SK-N-SH treated with all-trans-retinoic acid at 6 μM for 48 hours (cell line): ENCODE measurements at regions not wholly inside any gene's neighbourhood (a gene's known extent, or its start where the extent isn't known, plus 50 kb on each side); places are given as distances from the start of the nearest gene placed in this dataset.

Experiments
- ATAC-seq: fragments of 200-7000 bp; cut with Tn5 transposase; 3 replicates; pipeline ENCODE4 v1.9.1; 2020; ENCODE audit warnings: mild to moderate bottlenecking, moderate library complexity
- ARNTL ChIP-seq: fragments of 450-650 bp; formaldehyde crosslinking; IDR thresholded peaks from 2 replicates; pipeline ENCODE4 v1.5.0; 2020; ENCODE audit warnings: low read depth, mild to moderate bottlenecking, moderate library complexity, borderline replicate concordance
- BACH2 ChIP-seq: fragments of 250-450 bp; sonication (Bioruptor Pico); IDR thresholded peaks from 2 replicates; pipeline ENCODE4 v1.9.0; 2021; ENCODE audit warnings: mild to moderate bottlenecking, borderline replicate concordance
- CREB5 ChIP-seq: fragments of 250-450 bp; sonication (Bioruptor Pico); IDR thresholded peaks from 2 replicates; pipeline ENCODE4 v1.5.1; 2020; ENCODE audit warnings: low read depth, mild to moderate bottlenecking, moderate library complexity
- CSDC2 ChIP-seq: fragments of 250-450 bp; sonication (Bioruptor Pico); IDR thresholded peaks from 2 replicates; pipeline ENCODE4 v1.5.0; 2020; ENCODE audit warnings: mild to moderate bottlenecking, moderate library complexity
- CSRNP3 ChIP-seq: fragments of 250-450 bp; sonication (Bioruptor Pico); IDR thresholded peaks from 2 replicates; pipeline ENCODE4 v1.5.1; 2021; ENCODE audit warnings: mild to moderate bottlenecking, moderate library complexity
- ISL1 ChIP-seq: fragments of 250-450 bp; sonication (Bioruptor Pico); IDR thresholded peaks from 2 replicates; pipeline ENCODE4 v2.1.2; 2022; ENCODE audit warnings: mild to moderate bottlenecking, moderate library complexity
- PATZ1 ChIP-seq: fragments of 250-450 bp; sonication (Bioruptor Pico); IDR thresholded peaks from 2 replicates; pipeline ENCODE4 v1.8.0; 2020; ENCODE audit warnings: mild to moderate bottlenecking, moderate library complexity, borderline replicate concordance
- PPARA ChIP-seq: fragments of 250-450 bp; sonication (Bioruptor Pico); IDR thresholded peaks from 2 replicates; pipeline ENCODE4 v1.5.0; 2020; ENCODE audit warnings: mild to moderate bottlenecking, borderline replicate concordance
- RARB ChIP-seq: fragments of 250-450 bp; sonication (Bioruptor Pico); IDR thresholded peaks from 2 replicates; pipeline ENCODE4 v1.8.0; 2021; ENCODE audit warnings: mild to moderate bottlenecking, moderate library complexity
- SNAI2 ChIP-seq: fragments of 250-450 bp; sonication (Bioruptor Pico); IDR thresholded peaks from 2 replicates; pipeline ENCODE4 v1.5.0; 2020; ENCODE audit warnings: mild to moderate bottlenecking, moderate library complexity
- TCF4 ChIP-seq: fragments of 250-450 bp; sonication (Bioruptor Pico); IDR thresholded peaks from 2 replicates; pipeline ENCODE4 v1.8.0; 2021; ENCODE audit warnings: mild to moderate bottlenecking, moderate library complexity, borderline replicate concordance
- TOX ChIP-seq: fragments of 250-450 bp; sonication (Bioruptor Pico); IDR thresholded peaks from 2 replicates; pipeline ENCODE4 v1.8.0; 2021; ENCODE audit warnings: mild to moderate bottlenecking, moderate library complexity, borderline replicate concordance
- ZC3H10 ChIP-seq: fragments of 250-450 bp; sonication (Bioruptor Pico); IDR thresholded peaks from 2 replicates; pipeline ENCODE4 v1.5.1; 2021; ENCODE audit warnings: mild to moderate bottlenecking, moderate library complexity
- ZFP3 ChIP-seq: fragments of 250-450 bp; sonication (Bioruptor Pico); IDR thresholded peaks from 2 replicates; pipeline ENCODE4 v1.5.0; 2020; ENCODE audit warnings: mild to moderate bottlenecking, moderate library complexity
- ZFP30 ChIP-seq: fragments of 450-650 bp; formaldehyde crosslinking; IDR thresholded peaks from 2 replicates; pipeline ENCODE4 v1.5.0; 2022; ENCODE audit warnings: mild to moderate bottlenecking, moderate library complexity
- ZNF565 ChIP-seq: fragments of 450-650 bp; formaldehyde crosslinking; conservative IDR thresholded peaks from 2 replicates; pipeline ENCODE4 v1.5.0; 2020; ENCODE audit warnings: low read depth, mild to moderate bottlenecking, moderate library complexity

- TF ChIP-seq ZC3H10 (CRISPR knock-in tag) (no peak), ISL1 (peak; percentile 58; the same call in 1 of the 2 replicates)
- ATAC-seq, result peak; percentile 62; the same call in 2 of the 3 replicates
These were observed 134.0 kb upstream of the SEMA3D start for GRCh38 chr7:85320699-85321476.

GRCh38 chr7:85316489-85316888 is 129.6 kb upstream of the SEMA3D start:
- peak; percentile 22; the same call in 1 of the 2 replicates for TF ChIP-seq TOX
- no peak for TF ChIP-seq ZFP30 (CRISPR knock-in tag)
- peak; percentile 93 for TF ChIP-seq ISL1
- TF ChIP-seq ARNTL (CRISPR knock-in tag), result no peak
- TF ChIP-seq ZC3H10 (CRISPR knock-in tag), result peak; percentile 55; the same call in 1 of the 2 replicates
- ATAC-seq, result peak; percentile 68; the same call in 2 of the 3 replicates

GRCh38 chr7:85310301-85310700 is 123.4 kb upstream of the SEMA3D start:
- ATAC-seq, result no peak
- no peak for TF ChIP-seq BACH2 (CRISPR knock-in tag)
- no peak for TF ChIP-seq PATZ1 (CRISPR knock-in tag)
- TF ChIP-seq, all 23 proteins: peak for 0

GRCh38 chr7:85306115-85306514 is 119.3 kb upstream of the SEMA3D start:
- TF ChIP-seq CSDC2 (CRISPR knock-in tag) (no peak), ZNF565 (CRISPR knock-in tag) (no peak)
- ATAC-seq, result no peak

- TF ChIP-seq SNAI2 (CRISPR knock-in tag) (no peak), TOX (no peak), ZNF565 (CRISPR knock-in tag) (no peak), PPARA (CRISPR knock-in tag) (no peak), PATZ1 (CRISPR knock-in tag) (no peak), TCF4 (CRISPR knock-in tag) (no peak), ARNTL (CRISPR knock-in tag) (no peak), RARB (CRISPR knock-in tag) (no peak), ISL1 (no peak)
- no peak for ATAC-seq
These were observed 107.3 kb upstream of the SEMA3D start for GRCh38 chr7:85294176-85294575.

GRCh38 chr7:85292908-85293576 is 106.2 kb upstream of the SEMA3D start:
- TF ChIP-seq CSRNP3 (no peak), ZFP3 (CRISPR knock-in tag) (no peak), TOX (no peak)
- no peak for ATAC-seq

- no peak for ATAC-seq
- TF ChIP-seq CSDC2 (CRISPR knock-in tag) (no peak), PATZ1 (CRISPR knock-in tag) (no peak), ZFP3 (CRISPR knock-in tag) (no peak), CREB5 (CRISPR knock-in tag) (no peak)
These were observed 103.4 kb upstream of the SEMA3D start for GRCh38 chr7:85290269-85290668.
